Urinary bladder (tissue), 3 donors: ENCODE measurements at regions not wholly inside any gene's neighbourhood (a gene's known extent, or its start where the extent isn't known, plus 50 kb on each side); places are given as distances from the start of the nearest gene placed in this dataset.
"Not testable (repeated sequence)": the region's sequence is repeated elsewhere in the genome, so short reads cannot be mapped to it uniquely, and the experiment has no call there.

ENCODE experiments used
- DNase-seq: peaks from one replicate; pipeline ENCODE4 v3.0.0-alpha.2; 2015; ENCODE audit errors: extremely low spot score
- H3K27ac ChIP-seq: one replicate; pipeline ENCODE4 v1.5.1; 2013; ENCODE audit warnings: low read depth, mild to moderate bottlenecking, moderate library complexity
- H3K36me3 ChIP-seq: one replicate; pipeline ENCODE4 v1.6.1; 2013; ENCODE audit warnings: mild to moderate bottlenecking, moderate library complexity; ENCODE audit not compliant: insufficient read depth
- H3K4me1 ChIP-seq: one replicate; pipeline ENCODE4 v1.6.1; 2013; ENCODE audit warnings: mild to moderate bottlenecking, moderate library complexity; ENCODE audit not compliant: insufficient read depth
- H3K4me3 ChIP-seq: one replicate; pipeline ENCODE4 v1.5.1; 2013; ENCODE audit warnings: low read depth, low read length
- WGBS: extraction: QIAGEN DNeasy Blood & Tissue Kit; methylation state at CpG from one replicate; pipeline ENCODE4 v1.1.7; 2013; 5-methylcytosine and 5-hydroxymethylcytosine counted together
- donor health status: healthy with polysubstance abuse.
- donor health status: healthy.

DNA sequence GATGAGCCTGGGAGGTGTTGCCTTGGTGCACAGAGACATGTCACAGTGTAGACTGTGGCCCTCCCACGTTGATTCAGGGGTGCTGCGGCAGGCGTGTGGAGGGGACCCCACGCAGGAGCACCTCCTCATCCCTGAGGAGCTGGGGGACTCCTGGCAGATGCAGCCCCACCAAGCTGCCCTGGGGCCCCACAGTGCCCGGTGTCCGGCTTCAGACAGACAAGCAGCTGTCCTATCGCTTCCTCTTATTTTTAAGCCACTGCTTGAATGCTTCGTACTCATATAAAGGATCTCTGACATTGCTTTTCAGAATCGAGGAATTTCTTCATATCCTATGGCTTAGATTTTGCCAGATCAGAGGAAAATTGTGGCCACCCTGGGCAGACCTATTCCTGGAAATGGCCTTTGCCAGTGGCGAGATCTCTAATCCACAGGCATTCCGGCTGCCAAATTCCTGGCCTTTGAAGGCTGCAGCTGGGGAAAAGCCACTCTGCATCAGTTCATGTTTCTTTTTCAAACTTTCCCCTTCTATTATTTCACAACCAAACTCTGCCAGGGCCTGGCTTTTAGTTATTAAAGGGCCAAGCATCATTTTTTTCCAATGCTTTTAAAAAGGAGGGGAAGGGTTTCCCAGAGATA, 337.0 kb downstream of the THBS2 start:
- DNase-seq: no peak
- WGBS: 33% methylated on average over 11 of the region's 11 CpGs
- Histone ChIP-seq H3K36me3 (no peaks in the 10 kb centered on the region), H3K4me3 (no peak overlapping the region), H3K27ac (peak overlapping the region; percentile 28), H3K4me1 (no peaks in the 10 kb centered on the region)

DNA sequence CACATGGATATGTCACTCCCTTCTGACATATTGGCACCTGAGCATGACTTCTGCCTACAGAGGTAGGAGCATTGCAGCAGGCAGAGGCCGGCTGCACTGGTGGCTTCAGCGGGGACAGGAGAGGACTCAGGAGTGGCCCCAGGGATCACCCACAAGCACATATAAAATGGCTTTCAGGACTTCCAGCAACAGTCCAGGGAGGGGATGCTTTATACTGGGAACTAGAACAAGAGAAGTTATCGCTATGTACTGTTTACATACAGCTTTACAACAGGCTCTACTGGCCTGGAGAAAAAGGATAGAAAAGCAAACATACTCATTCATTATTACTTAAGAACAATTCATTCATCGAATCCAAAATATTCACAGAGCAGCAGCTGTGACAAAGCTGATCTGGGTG, 337.8 kb downstream of the THBS2 start:
- Histone ChIP-seq H3K27ac (no peak overlapping the region), H3K4me1 (no peaks in the 10 kb centered on the region), H3K4me3 (no peak overlapping the region), H3K36me3 (no peaks in the 10 kb centered on the region)
- no peak for DNase-seq
- WGBS: 57% methylated on average over 4 of the region's 4 CpGs

- WGBS: 76% methylated on average over 6 of the region's 6 CpGs
- DNase-seq: no peak
- H3K27ac ChIP-seq: no peak overlapping the region
- no peaks in the 10 kb centered on the region for H3K36me3 ChIP-seq
- H3K4me1 ChIP-seq: no peaks in the 10 kb centered on the region
- no peak overlapping the region for H3K4me3 ChIP-seq
Measured at GRCh38 chr6:168915242-168915641, 338.4 kb downstream of the THBS2 start.

GRCh38 chr6:168913866-168914469, 339.7 kb downstream of the THBS2 start:
- Histone ChIP-seq H3K27ac (no peak overlapping the region), H3K4me1 (no peaks in the 10 kb centered on the region), H3K36me3 (no peaks in the 10 kb centered on the region), H3K4me3 (no peak overlapping the region)
- no peak for DNase-seq
- 87% methylated on average over 12 of the region's 12 CpGs for WGBS

DNA sequence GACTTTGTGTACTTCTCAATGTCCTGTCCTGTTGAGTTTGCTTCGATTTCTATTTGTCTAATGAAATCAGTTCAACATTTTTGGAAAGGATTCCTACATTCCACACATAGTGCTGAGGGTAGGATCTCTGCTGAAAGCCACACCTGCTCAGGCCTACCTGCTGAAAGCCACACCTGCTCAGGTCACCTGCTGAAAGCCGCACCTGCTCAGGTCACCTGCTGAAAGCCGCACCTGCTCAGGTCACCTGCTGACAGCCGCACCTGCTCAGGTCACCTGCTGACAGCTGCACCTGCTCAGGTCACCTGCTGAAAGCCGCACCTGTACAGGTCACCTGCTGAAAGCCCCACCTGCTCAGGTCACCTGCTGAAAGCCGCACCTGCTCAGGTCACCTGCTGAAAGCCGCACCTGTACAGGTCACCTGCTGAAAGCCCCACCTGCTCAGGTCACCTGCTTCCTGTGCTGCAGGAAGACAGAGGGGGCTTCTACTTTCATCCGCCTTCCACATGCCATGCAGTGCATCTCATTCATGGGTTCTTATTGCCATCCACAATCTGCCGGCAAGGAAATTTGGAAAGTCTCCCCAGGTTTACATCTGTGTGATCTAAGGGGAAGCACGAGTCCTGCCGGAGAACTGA, 340.3 kb downstream of the THBS2 start:
- H3K27ac ChIP-seq, H3K4me3 ChIP-seq, H3K4me1 ChIP-seq, H3K36me3 ChIP-seq, DNase-seq: not testable (repeated sequence)
- WGBS: 79% methylated on average over 11 of the region's 11 CpGs

DNA sequence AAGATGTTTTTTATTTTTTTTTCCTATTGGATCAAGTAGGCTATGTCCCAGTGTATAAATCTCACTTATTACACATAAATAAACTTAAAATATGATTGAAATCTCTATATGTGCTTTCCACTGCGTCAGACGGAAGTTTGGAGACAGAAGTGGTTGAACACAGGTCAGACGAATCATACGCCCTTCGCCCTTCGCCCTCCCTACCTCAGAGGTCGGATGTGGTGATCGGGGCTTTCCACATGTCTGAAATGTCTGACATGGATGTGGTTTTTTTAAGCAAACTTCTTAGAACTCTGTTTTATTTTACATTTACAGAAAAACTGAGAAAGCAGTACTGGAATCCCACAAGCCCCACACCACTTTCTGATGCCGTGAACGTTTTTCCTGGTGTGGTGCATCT, 344.4 kb downstream of the THBS2 start:
- no peak for DNase-seq
- H3K4me3 ChIP-seq: no peak overlapping the region
- no peaks in the 10 kb centered on the region for H3K36me3 ChIP-seq
- no peak overlapping the region for H3K27ac ChIP-seq
- H3K4me1 ChIP-seq: no peaks in the 10 kb centered on the region
- 89% methylated on average over 10 of the region's 10 CpGs for WGBS

DNA sequence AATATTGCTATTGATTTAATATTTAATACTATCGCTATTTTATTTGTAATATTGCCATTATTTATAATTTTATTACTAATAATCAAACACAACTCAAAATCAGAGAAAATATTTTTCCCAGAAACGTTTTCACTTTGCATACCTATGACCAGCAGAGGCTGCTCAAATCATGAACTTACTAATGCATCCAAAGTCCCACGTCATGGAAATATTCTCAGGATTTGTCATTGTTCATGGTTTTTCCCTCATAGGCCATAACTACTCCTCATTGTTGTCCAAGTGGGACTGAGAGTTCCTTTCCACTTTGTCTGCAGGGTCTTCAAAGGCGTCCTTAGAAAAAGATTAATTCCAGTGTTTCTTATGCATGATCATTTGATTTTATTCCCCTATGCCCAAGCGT, 344.8 kb downstream of the THBS2 start:
- DNase-seq: no peak
- Histone ChIP-seq H3K36me3 (no peaks in the 10 kb centered on the region), H3K4me3 (no peak overlapping the region), H3K4me1 (no peaks in the 10 kb centered on the region), H3K27ac (no peak overlapping the region)
- 72% methylated on average over 5 of the region's 5 CpGs for WGBS

- Histone ChIP-seq H3K4me3 (no peak overlapping the region), H3K27ac (no peak overlapping the region), H3K36me3 (no peaks in the 10 kb centered on the region), H3K4me1 (no peaks in the 10 kb centered on the region)
- 79% methylated on average over 5 of the region's 5 CpGs for WGBS
- DNase-seq: no peak
Measured at GRCh38 chr6:168908166-168908565, 345.5 kb downstream of the THBS2 start.

- DNase-seq: no peak
- WGBS: 74% methylated on average over 5 of the region's 5 CpGs
- no peak overlapping the region for H3K27ac ChIP-seq
- H3K4me3 ChIP-seq: no peak overlapping the region
- no peaks in the 10 kb centered on the region for H3K4me1 ChIP-seq
- no peaks in the 10 kb centered on the region for H3K36me3 ChIP-seq
Measured at GRCh38 chr6:168906391-168906790, 347.3 kb downstream of the THBS2 start.

- no peak overlapping the region for H3K4me3 ChIP-seq
- H3K4me1 ChIP-seq: no peaks in the 10 kb centered on the region
- no peak for DNase-seq
- 86% methylated on average over 7 of the region's 7 CpGs for WGBS
- no peaks in the 10 kb centered on the region for H3K36me3 ChIP-seq
- H3K27ac ChIP-seq: no peak overlapping the region
Measured at GRCh38 chr6:168905451-168906090, 348.1 kb downstream of the THBS2 start.

- Histone ChIP-seq H3K36me3 (no peaks in the 10 kb centered on the region), H3K27ac (no peak overlapping the region), H3K4me3 (no peak overlapping the region), H3K4me1 (no peaks in the 10 kb centered on the region)
- 91% methylated on average over 17 of the region's 17 CpGs for WGBS
- no peak for DNase-seq
Measured at GRCh38 chr6:168903613-168904345, 349.9 kb downstream of the THBS2 start.

GRCh38 chr6:168902075-168902474, 351.6 kb downstream of the THBS2 start:
- 85% methylated on average over 6 of the region's 6 CpGs for WGBS
- no peak overlapping the region for H3K27ac ChIP-seq
- H3K4me3 ChIP-seq: no peak overlapping the region
- no peak for DNase-seq
- no peaks in the 10 kb centered on the region for H3K36me3 ChIP-seq
- H3K4me1 ChIP-seq: no peaks in the 10 kb centered on the region

GRCh38 chr6:168901076-168901475, 352.6 kb downstream of the THBS2 start:
- Histone ChIP-seq H3K4me3 (no peak overlapping the region), H3K27ac (no peak overlapping the region), H3K4me1 (no peaks in the 10 kb centered on the region), H3K36me3 (no peaks in the 10 kb centered on the region)
- WGBS: 90% methylated on average over 19 of the region's 19 CpGs
- no peak for DNase-seq
